DOHH2 (cell line): ENCODE measurements at regions not wholly inside any gene's neighbourhood (a gene's known extent, or its start where the extent isn't known, plus 50 kb on each side); places are given as distances from the start of the nearest gene placed in this dataset.

ENCODE experiments used
- EZH2phosphoT487 ChIP-seq: fragments of 200-600 bp; sonication (generic); IDR thresholded peaks from 2 replicates; pipeline ENCODE4 v1.6.1; 2017; ENCODE audit warnings: borderline replicate concordance, mild to moderate bottlenecking, antibody characterized with exemption, low read length, moderate library complexity, mixed read lengths
- TF ChIP-seq, protein P1 (sequence below): fragments of 200-600 bp; sonication (generic); IDR thresholded peaks from one replicate; pipeline ENCODE4 v1.5.1; 2014; ENCODE audit warnings: antibody characterized with exemption, mild to moderate bottlenecking, low read depth, low read length; ENCODE audit not compliant: poor library complexity, severe bottlenecking

GRCh38 chr2:123563515-123563914 lies 461.6 kb upstream of the CNTNAP5 start:
- TF ChIP-seq, protein P1, sequence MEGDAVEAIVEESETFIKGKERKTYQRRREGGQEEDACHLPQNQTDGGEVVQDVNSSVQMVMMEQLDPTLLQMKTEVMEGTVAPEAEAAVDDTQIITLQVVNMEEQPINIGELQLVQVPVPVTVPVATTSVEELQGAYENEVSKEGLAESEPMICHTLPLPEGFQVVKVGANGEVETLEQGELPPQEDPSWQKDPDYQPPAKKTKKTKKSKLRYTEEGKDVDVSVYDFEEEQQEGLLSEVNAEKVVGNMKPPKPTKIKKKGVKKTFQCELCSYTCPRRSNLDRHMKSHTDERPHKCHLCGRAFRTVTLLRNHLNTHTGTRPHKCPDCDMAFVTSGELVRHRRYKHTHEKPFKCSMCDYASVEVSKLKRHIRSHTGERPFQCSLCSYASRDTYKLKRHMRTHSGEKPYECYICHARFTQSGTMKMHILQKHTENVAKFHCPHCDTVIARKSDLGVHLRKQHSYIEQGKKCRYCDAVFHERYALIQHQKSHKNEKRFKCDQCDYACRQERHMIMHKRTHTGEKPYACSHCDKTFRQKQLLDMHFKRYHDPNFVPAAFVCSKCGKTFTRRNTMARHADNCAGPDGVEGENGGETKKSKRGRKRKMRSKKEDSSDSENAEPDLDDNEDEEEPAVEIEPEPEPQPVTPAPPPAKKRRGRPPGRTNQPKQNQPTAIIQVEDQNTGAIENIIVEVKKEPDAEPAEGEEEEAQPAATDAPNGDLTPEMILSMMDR, result no peak
- no peak for TF ChIP-seq EZH2phosphoT487
